Liver (tissue), 8 donors: ENCODE measurements at regions not wholly inside any gene's neighbourhood (a gene's known extent, or its start where the extent isn't known, plus 50 kb on each side); places are given as distances from the start of the nearest gene placed in this dataset.
A peak's percentile ranks its signal among the peaks of the same experiment; 100 is the strongest.
"Not testable (repeated sequence)": the region's sequence is repeated elsewhere in the genome, so short reads cannot be mapped to it uniquely, and the experiment has no call there.

Source experiments
- DNase-seq: peaks from one replicate; pipeline ENCODE4 v3.0.0-alpha.2; 2017; ENCODE audit warnings: low spot score
- H3K27ac ChIP-seq, 2 donors: one replicate each; pipeline ENCODE4 v1.7.0; 2013; ENCODE audit warnings: inconsistent platforms in 2 of 2, low read length in 2 of 2, control low read depth in 1 of 2, low read depth in 1 of 2, mild to moderate bottlenecking in 1 of 2
- H3K27me3 ChIP-seq, 4 donors: one replicate each; pipeline versions ENCODE4 v1.6.1 to v1.7.0; 2013; ENCODE audit warnings: low read length in 3 of 4, inconsistent platforms in 1 of 4, mild to moderate bottlenecking in 1 of 4, moderate library complexity in 1 of 4; ENCODE audit not compliant: control insufficient read depth in 4 of 4, insufficient read depth in 4 of 4
- H3K36me3 ChIP-seq, 4 donors: one replicate each; pipeline versions ENCODE4 v1.6.1 to v1.7.0; 2013; ENCODE audit warnings: low read length in 3 of 4, mild to moderate bottlenecking in 3 of 4, low read depth in 1 of 4, moderate library complexity in 1 of 4; ENCODE audit not compliant: control insufficient read depth in 4 of 4, insufficient read depth in 3 of 4
- H3K4me1 ChIP-seq, 4 donors: one replicate each; pipeline versions ENCODE4 v1.6.1 to v1.7.0; 2013; ENCODE audit warnings: low read length in 3 of 4, mild to moderate bottlenecking in 3 of 4, moderate library complexity in 1 of 4; ENCODE audit not compliant: control insufficient read depth in 4 of 4, insufficient read depth in 4 of 4
- H3K4me3 ChIP-seq, 3 donors: one replicate each; pipeline versions ENCODE4 v1.6.1 to v1.7.0; 2013; ENCODE audit warnings: low read length in 3 of 3, control low read depth in 1 of 3, low read depth in 1 of 3, mild to moderate bottlenecking in 1 of 3
- H3K9ac ChIP-seq, 2 donors: one replicate each; pipeline ENCODE4 v1.7.0; 2013; ENCODE audit warnings: low read length in 2 of 2, mild to moderate bottlenecking in 2 of 2, moderate library complexity in 2 of 2, control low read depth in 1 of 2, low read depth in 1 of 2
- H3K9me3 ChIP-seq, 4 donors: one replicate each; pipeline versions ENCODE4 v1.6.1 to v1.7.0; 2013; ENCODE audit warnings: low read length in 3 of 4; ENCODE audit not compliant: control insufficient read depth in 4 of 4
- ATF3 ChIP-seq: IDR thresholded peaks from 2 replicates; pipeline ENCODE4 v1.6.1; 2016; ENCODE audit warnings: antibody characterized with exemption
- CTCF ChIP-seq: fragments of 150-350 bp; IDR thresholded peaks from 2 replicates; pipeline ENCODE4 v1.5.1; 2017; ENCODE audit warnings: improper control_type of control experiment, low read depth, low read length; ENCODE audit not compliant: missing input control
- FOXA2 ChIP-seq: IDR thresholded peaks from 2 replicates; pipeline ENCODE4 v1.6.1; 2016; ENCODE audit warnings: antibody characterized with exemption
- GABPA ChIP-seq, 2 donors: IDR thresholded peaks in 1 of 2; conservative IDR thresholded peaks in 1 of 2; 2 replicates each; pipeline ENCODE4 v1.6.1; 2016; ENCODE audit warnings: antibody characterized with exemption in 2 of 2, mild to moderate bottlenecking in 1 of 2, moderate library complexity in 1 of 2
- HNF4A ChIP-seq, 2 donors: conservative IDR thresholded peaks; 2 replicates each; pipeline ENCODE4 v1.6.1; 2016; ENCODE audit warnings: antibody characterized with exemption in 2 of 2, mild to moderate bottlenecking in 2 of 2
- HNF4G ChIP-seq: IDR thresholded peaks from 2 replicates; pipeline ENCODE4 v1.6.1; 2016; ENCODE audit warnings: antibody characterized with exemption
- JUND ChIP-seq, 2 donors: IDR thresholded peaks; 2 replicates each; pipeline ENCODE4 v1.6.1; 2016; ENCODE audit warnings: antibody characterized with exemption in 2 of 2
- MAX ChIP-seq: IDR thresholded peaks from 2 replicates; pipeline ENCODE4 v1.6.1; 2016; ENCODE audit warnings: antibody characterized with exemption
- NR2F2 ChIP-seq: IDR thresholded peaks from 2 replicates; pipeline ENCODE4 v1.6.1; 2016; ENCODE audit warnings: antibody characterized with exemption
- REST ChIP-seq: IDR thresholded peaks from 2 replicates; pipeline ENCODE4 v1.6.1; 2016; ENCODE audit warnings: antibody characterized with exemption, mild to moderate bottlenecking
- RXRA ChIP-seq, 2 donors: IDR thresholded peaks; 2 replicates each; pipeline ENCODE4 v1.6.1; 2017 to 2018; ENCODE audit warnings: antibody characterized with exemption in 2 of 2, mild to moderate bottlenecking in 1 of 2
- SP1 ChIP-seq: IDR thresholded peaks from 2 replicates; pipeline ENCODE4 v1.6.1; 2018; ENCODE audit warnings: antibody characterized with exemption, mild to moderate bottlenecking
- TAF1 ChIP-seq: conservative IDR thresholded peaks from 2 replicates; pipeline ENCODE4 v1.6.1; 2016; ENCODE audit warnings: antibody characterized with exemption, mild to moderate bottlenecking
- YY1 ChIP-seq: IDR thresholded peaks from 2 replicates; pipeline ENCODE4 v1.6.1; 2016; ENCODE audit warnings: antibody characterized with exemption, mild to moderate bottlenecking
- ZBTB33 ChIP-seq: IDR thresholded peaks from 2 replicates; pipeline ENCODE4 v1.6.1; 2016; ENCODE audit warnings: antibody characterized with exemption
- WGBS: extraction: QIAGEN DNeasy Blood & Tissue Kit; methylation state at CpG from one replicate; pipeline ENCODE4 v1.1.7; 2013; 5-methylcytosine and 5-hydroxymethylcytosine counted together
- donor health status: healthy.
- donor health status: healthy.
- donor health status: healthy.
- donor health status: healthy.
- donor health status: healthy.

GRCh38 chr5:143588933-143589662, 185.6 kb upstream of the NR3C1 start (continued):
- no peak for TF ChIP-seq REST
- peak; percentile 52 to 62 for TF ChIP-seq HNF4A (conservative IDR thresholded peaks at IDR 0.05)
- no peak for TF ChIP-seq NR2F2

- H3K9ac ChIP-seq, H3K36me3 ChIP-seq, H3K9me3 ChIP-seq, H3K27me3 ChIP-seq, H3K27ac ChIP-seq, H3K4me1 ChIP-seq, H3K4me3 ChIP-seq, DNase-seq: not testable (repeated sequence)
- 93% methylated on average over 3 of the region's 3 CpGs for WGBS
These were observed 184.6 kb upstream of the NR3C1 start for GRCh38 chr5:143588121-143588520.

- H3K4me3 ChIP-seq, result no peak overlapping the region
- TF ChIP-seq ZBTB33, result no peak
- no peak for TF ChIP-seq TAF1
- TF ChIP-seq GABPA (IDR thresholded peaks at IDR 0.05 in 1 of 2, conservative IDR thresholded peaks at IDR 0.05 in 1 of 2), result no peak
- TF ChIP-seq FOXA2, result no peak
- no peaks in the 10 kb centered on the region for H3K36me3 ChIP-seq
- no peak overlapping the region for H3K9ac ChIP-seq
- peaks cover 0 to 7% (median 4%) of the 10 kb centered on the region in 4 donors for H3K4me1 ChIP-seq
- H3K27ac ChIP-seq, result no peak overlapping the region
- H3K9me3 ChIP-seq, result no peaks in the 10 kb centered on the region
- no peaks in the 10 kb centered on the region for H3K27me3 ChIP-seq
- DNase-seq, result no peak
- WGBS, result 86% methylated on average over 1 of the region's 1 CpG
These were observed 183.4 kb upstream of the NR3C1 start for GRCh38 chr5:143586781-143587362.

GRCh38 chr5:143585970-143586369, 182.5 kb upstream of the NR3C1 start:
- no peak for DNase-seq
- no peak overlapping the region for H3K27ac ChIP-seq
- no peak overlapping the region for H3K4me3 ChIP-seq
- no peaks in the 10 kb centered on the region for H3K36me3 ChIP-seq
- H3K27me3 ChIP-seq, result no peaks in the 10 kb centered on the region
- H3K9ac ChIP-seq, result no peak overlapping the region
- no peaks in the 10 kb centered on the region for H3K9me3 ChIP-seq
- H3K4me1 ChIP-seq, result peaks cover 0 to 7% (median 4%) of the 10 kb centered on the region in 4 donors
- TF ChIP-seq NR2F2 (no peak), GABPA (IDR thresholded peaks at IDR 0.05 in 1 of 2, conservative IDR thresholded peaks at IDR 0.05 in 1 of 2) (no peak), SP1 (no peak), CTCF (no peak), YY1 (no peak), RXRA (IDR thresholded peaks at IDR 0.05) (no peak), MAX (no peak), TAF1 (no peak), JUND (IDR thresholded peaks at IDR 0.05) (no peak), ATF3 (no peak), HNF4A (conservative IDR thresholded peaks at IDR 0.05) (no peak), ZBTB33 (no peak), HNF4G (no peak)
